ENCODE measurements at regions not wholly inside any gene's neighbourhood (a gene's known extent, or its start where the extent isn't known, plus 50 kb on each side); places are given as distances from the start of the nearest gene placed in this dataset.

DNA sequence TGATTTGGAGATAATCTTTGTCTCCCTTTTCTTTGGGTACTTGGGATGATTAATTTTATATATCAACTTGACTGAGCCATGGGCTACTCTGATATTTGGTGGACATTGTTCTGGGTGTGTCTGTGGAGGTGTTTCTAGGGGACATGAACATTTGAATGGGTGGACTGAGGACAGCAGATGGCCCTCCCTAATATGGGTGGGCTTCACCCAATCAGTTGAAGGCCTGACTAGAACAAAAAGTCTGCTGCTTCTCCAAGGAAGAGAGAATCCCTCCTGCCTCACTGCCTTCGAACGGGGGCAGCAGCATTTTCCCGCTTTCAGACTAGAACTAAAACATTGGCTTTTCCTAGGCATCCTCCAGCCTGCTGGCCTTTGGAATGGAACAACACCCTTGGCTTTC is 73.9 kb upstream of the EMX2 start:
- ChIA-PET POLR2A (no interaction called here), CTCF (interaction anchor here (1.3 kb wide), 1 partner anchor 26 kb away, joined by 3 read pairs; no protein-coding TSS in a partner anchor)
- TF ChIP-seq CTCF (IDR thresholded peaks at IDR 0.05; ENCODE audit: control extremely low read depth, extremely low read depth, low read depth, missing control alignments): no peak
- DNase-seq (ENCODE audit: extremely low spot score): no peak

DNA sequence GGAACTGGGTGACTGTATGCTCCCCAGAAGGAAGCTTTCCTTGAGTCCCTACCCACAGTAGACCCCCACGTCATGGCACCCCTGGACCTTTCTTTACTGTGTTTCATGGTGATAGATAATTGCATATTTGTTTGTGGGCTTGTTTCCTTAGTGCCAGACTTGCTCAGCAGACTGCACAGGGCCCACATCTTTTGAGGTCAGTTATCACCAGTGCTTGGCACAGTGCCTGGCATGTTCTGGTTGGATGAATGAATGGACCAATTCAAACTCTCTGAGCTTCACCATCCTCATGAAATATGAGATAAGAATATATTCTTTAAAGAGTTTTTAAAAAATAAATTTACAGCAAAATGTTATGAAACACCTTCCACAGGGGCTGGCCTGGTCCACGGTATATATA is 78.4 kb upstream of the EMX2 start:
- ChIA-PET POLR2A (no interaction called here), CTCF (interaction anchor here (0.8 to 1.2 kb wide), 2 partner anchors 21 to 32 kb away, joined by 3 to 4 read pairs; no protein-coding TSS in a partner anchor)
- TF ChIP-seq CTCF (IDR thresholded peaks at IDR 0.05; ENCODE audit: control extremely low read depth, extremely low read depth, low read depth, missing control alignments): no peak
- DNase-seq (ENCODE audit: extremely low spot score): no peak

DNA sequence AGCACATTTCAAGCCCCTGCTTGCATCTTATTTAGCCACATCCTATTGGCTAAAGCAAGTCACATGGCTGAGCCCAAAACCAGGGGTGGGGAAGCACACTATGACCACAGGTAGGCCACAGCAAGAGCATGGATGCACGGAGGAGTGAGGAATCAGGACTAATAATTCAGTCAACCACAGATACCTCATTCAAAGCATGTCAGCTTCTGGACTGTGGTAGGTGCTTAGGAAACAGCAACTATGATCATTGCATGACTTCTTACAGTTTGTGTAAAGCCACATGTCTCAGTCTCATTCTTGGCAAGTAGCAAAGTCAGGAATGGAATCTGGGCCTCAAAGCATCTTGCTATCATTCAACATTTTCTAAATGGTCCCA is 79.0 kb upstream of the EMX2 start:
- ChIA-PET CTCF (no interaction called here), POLR2A (no interaction called here)
- no peak for TF ChIP-seq CTCF (IDR thresholded peaks at IDR 0.05; ENCODE audit: control extremely low read depth, extremely low read depth, low read depth, missing control alignments)
- DNase-seq (ENCODE audit: extremely low spot score): no peak

- CTCF ChIA-PET: no interaction called here
- no peak for DNase-seq (ENCODE audit: extremely low spot score)
- no peak for TF ChIP-seq CTCF (IDR thresholded peaks at IDR 0.05; ENCODE audit: control extremely low read depth, extremely low read depth, low read depth, missing control alignments)
- POLR2A ChIA-PET: no interaction called here
These were observed 79.6 kb upstream of the EMX2 start for GRCh38 chr10:117462816-117463544.

- POLR2A ChIA-PET: no interaction called here
These were observed 80.1 kb upstream of the EMX2 start for GRCh38 chr10:117462424-117462792.

DNA sequence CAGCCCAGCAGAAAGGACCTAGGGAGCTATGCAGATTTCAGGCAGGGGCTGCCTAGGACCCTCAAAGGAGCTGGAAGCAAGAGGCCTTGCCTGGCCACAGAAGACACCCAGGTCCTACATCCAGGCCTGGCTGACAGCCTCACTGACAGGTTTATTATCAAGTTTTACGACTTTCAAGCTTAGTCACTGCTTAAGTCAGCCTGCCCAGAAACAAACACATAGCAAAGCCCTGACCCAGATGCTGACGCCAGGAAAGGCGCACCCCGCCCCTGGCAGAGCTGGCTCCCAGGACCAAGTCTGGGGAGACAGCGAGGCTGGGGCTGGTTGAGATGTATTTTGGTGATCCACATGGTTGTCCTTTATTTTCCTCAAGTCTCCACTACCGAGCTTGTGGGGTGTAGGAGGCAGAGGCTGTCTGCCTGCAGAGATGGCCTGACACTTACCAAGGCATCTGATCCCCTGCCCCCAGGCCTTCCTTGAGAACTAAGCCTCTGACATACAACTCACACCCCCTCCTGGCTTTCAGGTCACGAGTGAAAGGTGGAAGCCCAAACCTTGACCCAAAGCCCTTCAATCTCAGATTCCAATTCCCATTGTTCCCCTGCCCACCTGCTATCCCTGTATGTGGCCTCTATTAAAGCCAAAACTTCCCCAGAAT is 80.7 kb upstream of the EMX2 start:
- CTCF ChIA-PET: interaction anchor here (1.3 to 1.8 kb wide), 2 partner anchors 9 to 19 kb away, joined by 3 to 10 read pairs; no protein-coding TSS in a partner anchor
- POLR2A ChIA-PET: no interaction called here
- no peak for TF ChIP-seq CTCF (IDR thresholded peaks at IDR 0.05; ENCODE audit: control extremely low read depth, extremely low read depth, low read depth, missing control alignments)
- no peak for DNase-seq (ENCODE audit: extremely low spot score)

More at GRCh38 chr10:117462424-117462792, 80.1 kb upstream of the EMX2 start:
- TF ChIP-seq CTCF (IDR thresholded peaks at IDR 0.05; ENCODE audit: control extremely low read depth, extremely low read depth, low read depth, missing control alignments): no peak
- CTCF ChIA-PET: interaction anchor here (1.3 kb wide), 1 partner anchor 9 kb away, joined by 3 read pairs; no protein-coding TSS in a partner anchor
- no peak for DNase-seq (ENCODE audit: extremely low spot score)
